G401 (cell line): ENCODE measurements at regions not wholly inside any gene's neighbourhood (a gene's known extent, or its start where the extent isn't known, plus 50 kb on each side); places are given as distances from the start of the nearest gene placed in this dataset.

Experiments
- DNase-seq: peaks from one replicate; pipeline ENCODE4 v3.0.0-alpha.2; 2015; ENCODE audit warnings: low spot score
- in situ Hi-C: cut with HindIII; loops from 2 replicates; pipeline ENCODE4 v1.10.0; 2016; ENCODE audit warnings: low sequenced_read_pairs, mixed read lengths

DNA sequence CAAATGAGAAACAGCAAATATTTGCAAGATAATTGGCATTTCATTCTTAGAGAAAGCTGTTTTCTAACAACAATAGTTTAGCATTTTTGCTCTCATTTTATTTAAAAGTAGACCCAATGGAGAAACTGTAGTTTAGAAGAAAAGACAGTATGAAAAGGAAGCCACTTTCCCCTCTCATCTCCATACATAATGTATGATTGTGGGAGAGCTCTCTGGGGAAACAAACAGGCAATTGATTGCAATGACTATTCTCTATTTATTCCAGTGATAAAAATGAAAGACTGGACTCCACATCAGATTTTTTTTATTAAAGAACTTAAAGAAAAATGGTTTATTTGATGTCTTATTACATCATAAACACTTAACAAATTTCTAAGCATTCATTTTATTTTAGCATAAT lies 116.8 kb upstream of the SASH1 start:
- in situ Hi-C loops = no loop called here
- no peak for DNase-seq

DNA sequence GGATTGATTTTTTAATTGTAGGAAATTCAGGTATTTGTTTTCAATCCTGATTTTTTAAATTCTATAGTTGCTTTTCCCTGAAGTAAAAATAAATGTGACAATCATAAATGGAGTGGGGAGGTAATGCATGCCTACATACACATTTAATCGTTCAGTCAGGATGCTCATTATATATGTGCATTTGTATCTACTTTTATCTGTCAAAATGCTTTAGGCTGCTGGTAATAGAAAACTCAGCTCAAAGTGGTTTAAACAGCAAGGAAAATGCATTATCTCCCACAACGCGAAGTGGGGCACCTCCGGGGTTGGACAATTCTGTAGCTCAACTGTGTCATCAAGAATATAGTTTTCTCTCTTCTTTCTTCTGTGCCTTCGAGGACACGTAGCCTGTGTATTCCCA lies 116.4 kb upstream of the SASH1 start:
- DNase-seq = no peak
- in situ Hi-C loops = no loop called here

DNA sequence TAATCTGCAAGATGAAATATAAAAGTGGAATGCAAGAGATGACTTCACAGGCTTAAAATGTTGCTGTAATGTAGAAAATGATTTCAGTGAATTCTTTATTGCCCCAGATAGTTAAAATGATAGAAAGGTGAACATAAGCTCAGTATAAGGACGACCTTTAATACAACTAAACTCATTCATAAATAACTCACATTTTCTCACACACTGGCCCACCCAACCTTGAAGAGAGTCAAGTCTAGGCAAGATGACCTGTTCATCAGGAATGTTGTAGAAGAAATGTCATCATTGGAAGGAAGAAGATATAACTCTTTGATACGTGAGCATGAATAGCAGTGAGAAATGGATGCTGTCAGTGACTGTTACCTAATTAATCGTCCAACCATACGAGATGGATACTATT lies 111.1 kb upstream of the SASH1 start:
- in situ Hi-C loops = no loop called here
- DNase-seq = no peak

DNA sequence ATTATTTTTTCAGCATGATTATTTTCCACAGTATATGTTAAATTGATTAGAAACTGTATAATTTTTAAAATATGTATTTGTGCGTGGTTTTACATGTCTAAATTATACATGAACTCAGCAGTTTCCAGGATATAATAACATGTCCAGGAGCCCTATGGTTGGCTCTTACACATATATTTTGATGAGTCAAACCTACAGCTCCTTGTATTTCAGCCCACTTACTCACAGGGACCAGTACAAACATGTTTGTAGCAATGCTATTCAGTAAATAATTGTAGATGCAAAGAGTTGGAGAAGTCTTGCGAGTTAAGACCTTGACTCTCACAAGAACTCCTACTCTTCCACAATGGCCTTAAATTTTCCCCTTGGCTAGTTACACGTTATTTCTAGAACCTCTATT lies 107.2 kb upstream of the SASH1 start:
- DNase-seq = no peak
- in situ Hi-C loops = no loop called here

DNA sequence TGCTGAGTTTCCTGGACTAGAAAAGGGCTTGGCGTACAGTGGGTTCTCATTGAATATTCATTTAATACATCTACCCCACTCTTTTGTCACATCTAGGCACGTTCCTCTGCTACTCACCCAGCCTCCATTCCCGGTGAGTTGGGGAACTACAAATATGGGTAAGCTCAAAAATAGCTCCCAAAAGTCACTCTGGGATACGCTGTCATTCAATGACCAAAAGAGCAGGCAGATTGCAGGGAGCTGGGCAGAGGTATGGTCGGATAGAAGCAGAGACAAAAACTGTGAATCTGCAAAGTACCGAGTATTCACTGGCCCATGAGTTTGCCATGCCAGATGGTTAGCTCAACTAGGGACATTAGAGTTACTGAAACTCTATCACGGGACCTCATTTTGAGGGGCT lies 103.9 kb upstream of the SASH1 start:
- in situ Hi-C loops = no loop called here
- DNase-seq = no peak

DNA sequence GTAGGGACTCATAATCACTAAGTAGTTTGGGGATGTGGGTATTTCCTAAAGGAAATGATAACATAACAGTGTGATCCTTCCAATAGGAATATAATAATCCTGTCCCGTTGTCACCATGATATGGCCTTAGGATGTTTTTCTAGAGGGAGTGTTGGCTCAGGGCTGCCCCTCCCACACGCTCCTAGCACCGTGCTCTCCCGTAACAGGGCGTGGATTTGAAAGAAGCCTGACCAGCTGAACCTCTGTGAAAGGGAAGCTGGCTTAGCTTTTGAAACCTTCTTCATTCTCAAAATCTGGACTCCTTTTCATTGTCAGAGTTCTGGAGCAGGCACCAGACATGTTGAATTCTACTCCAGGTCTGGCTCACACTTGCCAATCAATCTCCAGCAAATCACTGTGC lies 103.4 kb upstream of the SASH1 start:
- in situ Hi-C loops = no loop called here
- no peak for DNase-seq

DNA sequence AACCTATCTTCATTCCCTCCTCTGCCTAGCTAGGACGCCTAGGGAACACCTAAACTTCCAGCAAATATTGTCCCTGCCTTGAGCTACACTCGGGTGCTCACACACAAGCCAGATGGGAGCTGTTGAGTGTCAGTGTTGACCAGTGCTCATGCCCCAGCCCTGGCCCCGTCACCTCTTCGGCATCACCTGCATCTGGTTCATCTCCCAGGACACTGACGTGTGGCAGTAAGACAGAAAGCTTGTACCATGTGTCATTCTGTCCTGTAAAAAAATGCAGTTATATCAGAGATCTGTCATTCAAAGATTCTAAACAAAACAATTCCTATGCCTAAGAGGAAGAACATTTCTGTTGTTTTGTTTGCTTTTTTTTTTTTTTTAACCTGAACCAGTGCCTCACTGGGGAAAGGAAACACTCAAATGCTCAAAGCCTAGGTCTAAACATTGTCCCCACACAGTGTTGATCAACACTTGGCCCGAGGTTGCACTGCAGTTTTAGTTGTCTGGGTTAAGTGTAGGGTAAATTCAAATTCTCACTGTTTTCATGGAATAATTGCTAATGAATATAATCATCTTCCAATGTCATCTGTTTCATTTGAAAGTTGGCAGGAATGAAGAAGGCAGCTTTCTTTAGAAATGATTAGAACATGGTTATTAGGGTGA lies 102.7 kb upstream of the SASH1 start:
- in situ Hi-C loops = no loop called here
- DNase-seq = no peak

DNA sequence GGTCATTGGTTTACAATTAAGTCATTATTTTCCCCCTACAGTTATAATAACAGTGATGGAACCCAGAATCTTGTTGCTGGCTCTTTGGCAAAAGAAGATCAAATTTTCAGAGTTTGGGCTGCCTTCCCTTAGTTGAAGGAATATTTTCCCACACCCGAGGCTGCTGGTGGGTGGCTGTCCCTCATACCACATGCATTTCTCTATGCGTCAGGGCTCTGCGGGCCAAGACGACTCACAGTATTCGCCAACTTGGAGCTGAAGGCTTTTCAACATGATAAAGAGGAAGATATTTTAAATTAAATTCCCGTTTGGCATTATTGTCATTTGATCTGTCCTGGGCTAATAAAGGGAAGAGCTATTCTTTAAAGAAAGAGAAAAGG lies 102.2 kb upstream of the SASH1 start:
- no peak for DNase-seq
- in situ Hi-C loops = no loop called here

DNA sequence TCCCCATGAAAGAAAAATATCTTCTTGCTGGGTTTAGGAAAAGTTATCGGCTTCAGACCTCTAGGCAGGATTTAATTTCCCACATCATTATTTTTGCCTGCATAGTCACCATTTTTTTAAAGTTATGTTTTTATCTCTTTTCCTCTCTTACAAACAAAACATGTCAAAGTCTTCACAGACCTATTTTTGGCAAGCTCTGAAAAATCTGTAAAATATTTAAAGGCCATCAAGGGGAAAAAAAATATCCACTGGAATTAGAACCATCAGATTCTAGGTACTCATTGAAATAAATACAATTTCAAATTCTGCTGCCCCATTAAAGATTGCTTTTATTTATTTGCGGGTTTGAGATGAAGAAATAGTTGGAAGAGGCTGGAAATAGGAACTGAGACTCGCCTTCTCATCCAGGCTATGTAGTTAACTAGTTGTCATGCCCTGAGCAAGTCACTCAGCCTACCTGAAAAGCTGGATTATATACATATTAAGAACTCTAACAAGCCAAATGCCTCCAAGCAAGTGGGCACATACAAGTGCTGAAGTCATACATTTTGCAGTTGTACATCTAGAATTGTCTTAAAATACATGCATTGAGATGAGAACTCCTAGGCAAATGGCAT lies 101.7 kb upstream of the SASH1 start:
- in situ Hi-C loops = no loop called here
- no peak for DNase-seq

DNA sequence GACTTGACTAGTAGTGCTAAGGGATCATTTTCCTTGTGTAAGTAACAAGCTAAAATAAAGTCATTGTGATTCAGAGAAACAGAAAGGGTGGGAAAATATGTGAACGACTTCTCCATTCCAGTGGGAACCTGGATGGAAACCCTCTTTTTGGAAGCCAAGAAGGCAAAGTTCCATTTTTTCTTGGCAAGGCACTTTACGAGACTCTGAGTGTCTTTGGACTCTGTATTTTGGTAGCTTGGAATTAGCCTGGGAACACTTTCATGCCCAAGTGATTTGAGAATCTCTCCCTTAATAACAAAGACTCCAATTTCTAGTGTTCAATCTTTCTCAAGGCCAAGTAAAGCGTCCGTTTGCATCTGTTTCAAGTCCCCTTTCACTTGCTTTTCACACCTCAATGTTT lies 100.5 kb upstream of the SASH1 start:
- in situ Hi-C loops = no loop called here
- DNase-seq = no peak

DNA sequence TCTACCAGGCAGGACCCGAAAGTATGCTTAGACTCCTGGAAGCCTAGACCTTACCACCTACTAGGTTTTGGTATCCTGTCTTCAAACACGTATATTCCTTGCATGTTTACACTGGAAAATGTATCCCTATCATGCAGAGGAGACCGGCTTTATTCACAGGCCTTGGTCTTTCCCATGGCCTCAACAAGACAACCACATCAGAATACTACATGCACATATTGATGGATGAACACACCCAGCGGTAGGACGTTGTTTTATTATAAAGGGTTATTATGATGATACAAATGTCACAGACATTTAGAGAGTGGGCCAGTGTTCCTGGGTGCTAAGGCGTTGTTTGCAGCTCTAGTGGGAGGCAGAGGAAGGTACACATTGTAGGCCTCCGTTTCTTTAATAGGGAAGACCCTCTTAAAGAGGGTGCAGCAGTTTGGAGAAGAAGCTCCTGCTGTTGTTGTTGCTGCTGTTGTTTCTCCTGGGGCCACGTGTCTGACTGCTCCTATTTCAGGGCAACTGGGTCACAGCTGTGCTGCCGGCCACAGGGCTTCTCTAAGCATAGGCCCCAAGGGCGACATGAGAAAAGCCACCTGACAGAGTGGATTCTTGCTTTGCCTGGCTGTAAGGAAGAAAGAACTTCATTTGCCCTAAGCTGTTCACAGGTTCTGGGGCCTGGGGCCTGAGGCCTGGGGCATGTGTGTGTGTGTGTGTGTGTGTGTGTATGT lies 98.3 kb upstream of the SASH1 start:
- in situ Hi-C loops = no loop called here
- DNase-seq = no peak

DNA sequence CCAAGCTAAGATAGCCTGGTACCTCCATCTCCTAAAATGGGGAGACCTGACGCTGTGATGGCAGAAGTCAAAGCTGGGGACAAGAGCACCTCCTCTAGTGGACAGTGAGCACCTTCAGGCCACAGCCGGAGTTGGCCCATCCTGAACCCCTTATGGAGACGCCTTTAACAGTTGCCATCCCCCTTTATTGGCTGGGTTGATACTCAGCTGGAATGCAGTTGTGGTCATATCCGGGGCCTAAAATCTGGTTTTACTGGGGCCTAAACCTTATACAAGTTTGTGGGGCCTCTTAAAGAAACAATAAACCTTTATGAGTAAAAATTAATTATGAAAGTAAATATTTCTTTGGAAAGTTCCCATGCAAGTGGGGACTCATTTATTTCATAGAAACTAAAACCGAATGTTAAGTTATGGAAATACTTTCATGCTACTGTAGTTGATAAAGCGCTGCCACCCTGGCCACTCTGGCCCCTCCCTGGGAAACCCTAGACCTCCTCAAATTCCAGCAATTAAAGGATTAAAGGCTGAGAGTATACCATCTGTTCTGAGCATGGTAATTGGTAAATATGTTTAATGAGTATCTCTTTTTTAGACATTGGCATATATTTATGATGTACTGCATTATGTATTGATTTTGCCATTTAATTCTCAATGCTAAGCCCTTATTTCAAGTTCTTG lies 95.1 kb upstream of the SASH1 start:
- DNase-seq = no peak
- in situ Hi-C loops = no loop called here

DNA sequence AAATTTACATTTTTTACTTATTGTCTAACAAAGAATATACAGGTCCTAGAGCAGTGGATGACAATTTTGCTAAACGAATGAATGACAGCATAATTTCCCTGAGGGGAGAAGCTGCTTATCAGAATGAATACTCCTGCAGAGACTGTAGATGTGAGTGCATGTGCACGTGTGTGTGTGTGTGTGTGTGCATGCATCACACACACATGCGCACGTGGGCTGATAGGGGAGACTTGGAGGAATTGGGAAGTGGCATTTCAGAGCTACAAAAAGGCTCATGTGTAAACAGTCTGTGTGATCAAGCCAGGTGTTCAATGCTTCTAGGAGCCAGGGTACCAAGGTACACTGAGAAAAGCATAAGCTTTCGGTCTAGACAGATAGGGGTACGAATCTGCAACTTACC lies 93.5 kb upstream of the SASH1 start:
- in situ Hi-C loops = no loop called here
- no peak for DNase-seq

DNA sequence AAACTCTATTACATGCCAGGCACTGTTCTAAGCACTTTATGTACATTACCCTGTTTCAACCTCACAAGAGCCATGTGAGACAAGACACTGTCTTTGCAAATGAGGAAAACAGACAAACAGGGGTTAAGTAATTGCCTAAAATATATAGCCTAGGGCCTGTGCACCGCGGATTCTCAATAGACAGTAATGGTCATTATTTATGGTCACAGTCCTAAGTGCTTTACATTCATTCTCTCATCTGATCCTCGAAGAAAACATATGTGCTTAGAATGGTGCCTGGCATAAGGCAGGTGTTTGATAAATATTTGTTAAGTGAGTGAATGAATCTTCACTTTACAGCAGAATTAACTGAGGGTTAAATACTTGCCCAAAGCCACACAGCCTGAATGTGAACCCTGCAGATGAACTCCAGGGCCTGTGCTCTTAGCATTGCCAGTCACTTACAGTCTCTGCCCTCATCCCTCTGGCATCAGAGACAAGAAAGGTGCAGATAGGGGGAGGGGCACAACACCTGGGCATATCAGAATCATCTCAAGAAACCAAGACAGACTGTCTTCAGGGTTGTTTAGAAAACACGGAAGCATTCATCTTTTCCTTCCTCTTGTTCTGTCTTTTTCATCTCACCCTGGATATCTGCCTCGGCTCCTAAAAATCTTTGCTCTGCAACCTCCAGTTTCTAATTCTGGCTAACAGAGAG lies 92.8 kb upstream of the SASH1 start:
- no peak for DNase-seq
- in situ Hi-C loops = no loop called here

DNA sequence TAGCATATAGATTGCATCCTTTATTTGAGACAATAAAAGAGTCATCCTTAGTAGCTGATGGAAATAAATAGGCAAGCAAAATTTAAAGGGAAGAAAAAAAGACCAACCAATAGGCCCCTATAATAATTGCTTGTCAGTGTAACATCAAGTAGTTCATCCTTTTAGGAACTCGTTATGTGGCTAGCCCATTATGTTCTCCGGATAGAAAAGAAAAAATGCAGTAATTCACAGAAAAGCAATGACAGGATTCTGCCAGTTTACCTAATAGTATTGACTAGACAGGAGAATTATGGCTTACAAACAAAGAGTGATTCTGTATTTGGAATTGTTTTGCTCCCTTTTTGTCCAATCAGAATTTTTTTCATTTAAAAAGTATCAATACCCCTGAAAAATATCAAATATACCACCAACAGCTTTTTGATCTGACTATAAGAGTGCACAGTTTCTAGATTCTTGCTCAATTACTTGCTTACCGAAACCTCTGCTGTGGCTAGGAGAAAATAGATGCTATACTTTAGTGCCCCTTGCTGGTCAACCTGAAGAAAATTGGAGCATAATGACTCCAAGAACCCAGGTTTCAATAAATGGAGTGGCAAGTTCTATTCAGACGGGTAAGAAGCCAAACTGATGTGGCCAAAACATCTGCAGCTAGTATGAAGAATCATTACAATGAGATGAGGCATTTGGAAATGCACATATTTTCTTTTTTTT lies 91.5 kb upstream of the SASH1 start:
- in situ Hi-C loops = no loop called here
- DNase-seq = peak; percentile 20

DNA sequence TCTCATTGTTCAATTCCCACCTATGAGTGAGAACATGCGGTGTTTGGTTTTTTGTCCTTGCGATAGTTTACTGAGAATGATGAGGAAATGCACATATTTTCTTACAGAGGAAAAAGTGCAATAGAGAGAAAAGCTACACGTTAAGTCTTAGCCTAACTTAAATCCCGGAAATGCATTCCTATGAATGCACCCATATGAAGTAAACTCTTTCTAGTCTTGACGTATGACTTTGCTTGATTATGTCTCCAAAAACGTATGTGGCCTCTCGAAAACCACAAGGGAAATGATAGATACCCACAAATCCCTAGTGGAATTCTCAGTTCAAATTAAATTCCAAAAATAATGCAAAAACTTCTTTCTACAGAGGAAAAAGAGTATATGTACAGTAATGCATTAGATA lies 90.7 kb upstream of the SASH1 start:
- no peak for DNase-seq
- in situ Hi-C loops = no loop called here

DNA sequence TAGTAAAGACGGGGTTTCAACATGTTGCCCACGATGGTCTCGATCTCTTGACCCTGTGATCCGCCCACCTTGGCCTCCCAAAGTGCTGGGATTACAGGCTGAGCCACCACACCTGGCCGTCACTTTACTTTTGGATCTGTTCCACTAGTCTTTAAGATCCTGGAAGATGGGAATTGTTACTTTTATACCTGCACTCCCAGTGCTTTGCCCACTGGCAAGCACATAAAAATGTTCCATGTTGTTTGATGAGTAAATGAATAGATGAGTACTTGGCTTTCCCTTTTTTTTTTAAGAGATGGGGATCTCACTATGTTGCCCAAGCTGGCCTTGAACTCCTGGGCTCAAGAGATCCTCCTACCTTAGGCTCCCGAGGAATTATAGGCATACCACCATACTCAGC lies 84.8 kb upstream of the SASH1 start:
- DNase-seq = no peak
- in situ Hi-C loops = no loop called here

DNA sequence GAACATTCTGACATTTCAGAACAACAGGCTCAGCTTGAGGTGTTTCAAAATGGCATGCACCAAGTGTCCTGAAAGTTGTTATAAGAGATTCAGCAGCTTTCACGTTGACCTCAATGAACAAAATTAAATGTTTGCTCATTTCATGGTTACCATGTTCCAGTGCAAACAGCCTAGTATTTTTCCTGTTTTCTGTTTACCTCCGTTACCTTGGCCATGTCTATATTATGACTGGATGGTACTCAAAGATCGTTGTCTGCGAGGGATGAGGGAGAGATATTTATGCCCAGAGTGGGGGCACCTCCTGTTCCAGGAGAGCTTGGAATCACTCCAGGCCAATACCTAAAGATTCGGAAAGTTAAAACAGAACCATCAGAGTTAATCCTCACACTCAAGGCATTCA lies 83.8 kb upstream of the SASH1 start:
- in situ Hi-C loops = no loop called here
- no peak for DNase-seq

DNA sequence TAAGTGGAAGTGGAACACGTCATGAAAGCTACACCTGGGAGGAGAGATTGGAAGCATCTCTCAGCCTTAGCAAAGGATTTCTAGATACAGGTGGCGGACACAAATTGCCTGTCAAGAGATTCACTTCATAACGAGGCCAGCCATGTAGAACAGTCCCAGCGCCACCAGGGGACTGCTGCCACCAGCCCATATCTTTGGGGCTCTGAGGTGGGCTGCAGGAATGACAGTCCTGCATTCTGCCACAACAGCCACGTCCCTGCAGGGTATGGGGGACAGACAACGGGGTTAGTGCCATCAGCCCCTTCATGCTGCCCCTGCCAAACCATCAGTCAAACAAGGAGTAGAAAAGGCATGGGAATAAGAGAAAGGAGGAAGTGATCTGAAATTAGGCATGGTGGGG lies 81.2 kb upstream of the SASH1 start:
- in situ Hi-C loops = no loop called here
- no peak for DNase-seq
